ENCODE measurements at regions not wholly inside any gene's neighbourhood (a gene's known extent, or its start where the extent isn't known, plus 50 kb on each side); places are given as distances from the start of the nearest gene placed in this dataset.
A peak's percentile ranks its signal among the peaks of the same experiment; 100 is the strongest.

- no peak overlapping the region for H3K4me3 Mint-ChIP-seq (ENCODE audit: unreplicated experiment)
- H3K4me1 Mint-ChIP-seq (ENCODE audit: low read depth, unreplicated experiment) = peaks cover 17% of the 10 kb centered on the region
- TF ChIP-seq CTCF (IDR thresholded peaks at IDR 0.05; ENCODE audit: insufficient read depth, low read depth, low read length) (no peak), EZH2 (IDR thresholded peaks at IDR 0.05; ENCODE audit: insufficient read depth, low read length) (no peak)
- Histone ChIP-seq H4K20me1 (ENCODE audit: insufficient read depth, low read length) (no peaks in the 10 kb centered on the region), H3K4me3 (ENCODE audit: insufficient read depth, low read depth, low read length) (no peak overlapping the region), H3K4me1 (ENCODE audit: insufficient read depth, low read length) (peaks cover 16% of the 10 kb centered on the region), H3K27me3 (ENCODE audit: insufficient read depth, low read length) (no peaks in the 10 kb centered on the region), H3K36me3 (ENCODE audit: insufficient read depth, low read length) (no peaks in the 10 kb centered on the region), H2AFZ (ENCODE audit: low read depth, low read length) (no peak overlapping the region), H3K27ac (ENCODE audit: low read depth, low read length) (no peak overlapping the region), H3K79me2 (ENCODE audit: insufficient read depth, low read length) (no peaks in the 10 kb centered on the region), H3K4me2 (ENCODE audit: low read length) (no peak overlapping the region), H3K9ac (ENCODE audit: low read length) (no peak overlapping the region), H3K9me3 (ENCODE audit: insufficient read depth, low read depth, low read length) (no peaks in the 10 kb centered on the region)
- H3K9me3 Mint-ChIP-seq (ENCODE audit: unreplicated experiment) = no peaks in the 10 kb centered on the region
- FAIRE-seq (no peak), DNase-seq (ENCODE audit: low read depth) (no peak)
- no peaks in the 10 kb centered on the region for H3K36me3 Mint-ChIP-seq (ENCODE audit: low read depth, unreplicated experiment)
- no peaks in the 10 kb centered on the region for H3K27me3 Mint-ChIP-seq (ENCODE audit: low read depth, unreplicated experiment)
- H3K27ac Mint-ChIP-seq (ENCODE audit: unreplicated experiment) = no peak overlapping the region
Measured at GRCh38 chr14:30218907-30219306, 291.3 kb upstream of the PRKD1 start.

DNA sequence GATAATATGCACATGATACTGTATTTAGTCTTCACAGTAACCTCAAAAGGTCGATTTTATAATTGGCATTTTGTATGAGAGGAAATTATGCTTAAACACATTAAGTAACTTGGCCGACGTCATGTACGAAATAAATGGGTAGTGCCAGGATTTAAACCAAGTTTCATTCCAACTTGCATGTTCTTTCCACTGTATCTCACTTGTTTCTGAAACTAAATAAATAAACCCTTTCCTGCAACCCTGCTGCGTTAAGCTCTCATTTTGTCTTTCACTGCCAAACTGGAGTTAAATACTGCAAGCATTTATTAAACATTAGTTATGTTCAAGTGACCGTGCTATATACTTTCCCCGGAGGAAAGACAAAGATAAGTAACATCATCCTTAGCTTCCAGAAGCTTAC is 293.9 kb upstream of the PRKD1 start:
- no peak overlapping the region for H3K9ac ChIP-seq (ENCODE audit: low read length)
- no peaks in the 10 kb centered on the region for H3K79me2 ChIP-seq (ENCODE audit: insufficient read depth, low read length)
- H3K4me3 ChIP-seq (ENCODE audit: insufficient read depth, low read depth, low read length) = no peak overlapping the region
- DNase-seq (ENCODE audit: low read depth) (no peak), FAIRE-seq (peak; percentile 59)
- no peak overlapping the region for H2AFZ ChIP-seq (ENCODE audit: low read depth, low read length)
- no peak for TF ChIP-seq CTCF (IDR thresholded peaks at IDR 0.05; ENCODE audit: insufficient read depth, low read depth, low read length)
- TF ChIP-seq EZH2 (IDR thresholded peaks at IDR 0.05; ENCODE audit: insufficient read depth, low read length) = no peak
- no peak overlapping the region for H3K27ac ChIP-seq (ENCODE audit: low read depth, low read length)
- no peak overlapping the region for H3K4me2 ChIP-seq (ENCODE audit: low read length)
- Mint-ChIP-seq H3K4me3 (ENCODE audit: unreplicated experiment) (no peak overlapping the region), H3K27me3 (ENCODE audit: low read depth, unreplicated experiment) (no peaks in the 10 kb centered on the region), H3K9me3 (ENCODE audit: unreplicated experiment) (no peaks in the 10 kb centered on the region), H3K36me3 (ENCODE audit: low read depth, unreplicated experiment) (no peaks in the 10 kb centered on the region), H3K4me1 (ENCODE audit: low read depth, unreplicated experiment) (peaks cover 17% of the 10 kb centered on the region), H3K27ac (ENCODE audit: unreplicated experiment) (no peak overlapping the region)
- H4K20me1 ChIP-seq (ENCODE audit: insufficient read depth, low read length) = no peaks in the 10 kb centered on the region
- no peaks in the 10 kb centered on the region for H3K9me3 ChIP-seq (ENCODE audit: insufficient read depth, low read depth, low read length)
- H3K4me1 ChIP-seq (ENCODE audit: insufficient read depth, low read length) = peaks cover 17% of the 10 kb centered on the region
- H3K36me3 ChIP-seq (ENCODE audit: insufficient read depth, low read length) = no peaks in the 10 kb centered on the region
- no peaks in the 10 kb centered on the region for H3K27me3 ChIP-seq (ENCODE audit: insufficient read depth, low read length)

GRCh38 chr14:30223385-30223785 is 295.7 kb upstream of the PRKD1 start:
- Histone ChIP-seq H2AFZ (ENCODE audit: low read depth, low read length) (no peak overlapping the region), H3K27ac (ENCODE audit: low read depth, low read length) (no peak overlapping the region), H3K4me2 (ENCODE audit: low read length) (peak overlapping the region; percentile 50)

More at GRCh38 chr14:30223385-30223785, 295.7 kb upstream of the PRKD1 start:
- H3K9me3 ChIP-seq (ENCODE audit: insufficient read depth, low read depth, low read length) = no peaks in the 10 kb centered on the region
- no peaks in the 10 kb centered on the region for H4K20me1 ChIP-seq (ENCODE audit: insufficient read depth, low read length)
- H3K27me3 ChIP-seq (ENCODE audit: insufficient read depth, low read length) = no peaks in the 10 kb centered on the region
- Mint-ChIP-seq H3K36me3 (ENCODE audit: low read depth, unreplicated experiment) (no peaks in the 10 kb centered on the region), H3K4me1 (ENCODE audit: low read depth, unreplicated experiment) (peaks cover 22% of the 10 kb centered on the region), H3K27ac (ENCODE audit: unreplicated experiment) (no peak overlapping the region), H3K9me3 (ENCODE audit: unreplicated experiment) (no peaks in the 10 kb centered on the region), H3K27me3 (ENCODE audit: low read depth, unreplicated experiment) (no peaks in the 10 kb centered on the region), H3K4me3 (ENCODE audit: unreplicated experiment) (no peak overlapping the region)
- no peak for TF ChIP-seq CTCF (IDR thresholded peaks at IDR 0.05; ENCODE audit: insufficient read depth, low read depth, low read length)
- TF ChIP-seq EZH2 (IDR thresholded peaks at IDR 0.05; ENCODE audit: insufficient read depth, low read length) = no peak
- peaks cover 21% of the 10 kb centered on the region for H3K4me1 ChIP-seq (ENCODE audit: insufficient read depth, low read length)
- H3K79me2 ChIP-seq (ENCODE audit: insufficient read depth, low read length) = no peaks in the 10 kb centered on the region
- DNase-seq (ENCODE audit: low read depth) (peak; percentile 91), FAIRE-seq (peak; percentile 72)
- no peaks in the 10 kb centered on the region for H3K36me3 ChIP-seq (ENCODE audit: insufficient read depth, low read length)
- no peak overlapping the region for H3K4me3 ChIP-seq (ENCODE audit: insufficient read depth, low read depth, low read length)
- H3K9ac ChIP-seq (ENCODE audit: low read length) = no peak overlapping the region

Measured in astrocyte (in vitro differentiated cells and primary cell).